ENCODE measurements at regions not wholly inside any gene's neighbourhood (a gene's known extent, or its start where the extent isn't known, plus 50 kb on each side); places are given as distances from the start of the nearest gene placed in this dataset.

DNA sequence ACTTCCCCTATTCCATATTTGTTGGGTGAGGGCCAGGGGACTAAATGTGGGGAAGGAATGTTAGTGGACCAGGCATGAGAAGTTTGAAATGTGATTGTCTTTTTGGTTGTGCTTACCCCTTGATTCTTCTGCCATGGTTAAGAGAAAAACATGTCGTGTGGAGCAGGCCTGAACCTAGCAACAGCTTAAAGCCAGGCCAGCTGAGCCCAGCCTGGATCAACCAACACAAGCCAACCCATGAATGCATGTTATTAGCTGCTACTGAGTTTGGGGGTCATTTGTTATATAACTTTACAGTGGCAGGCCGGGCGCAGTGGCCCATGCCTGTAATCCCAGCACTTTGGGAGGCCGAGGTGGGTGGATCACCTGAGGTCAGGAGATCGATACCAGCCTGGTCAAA is 52.4 kb upstream of the TRIO start:
- H2BK12ac ChIP-seq (ENCODE audit: low read length in 2 of 2): no peak overlapping the region
- no peak overlapping the region for H3K9ac ChIP-seq (ENCODE audit: low read length)
- H2BK15ac ChIP-seq (ENCODE audit: low read depth, poor library complexity, severe bottlenecking): no peak overlapping the region
- H2AK5ac ChIP-seq (ENCODE audit: low read length, severe bottlenecking): no peak overlapping the region
- H3K36me3 ChIP-seq (ENCODE audit: control insufficient read depth in 1 of 2, insufficient read depth in 2 of 2, low read depth in 1 of 2, low read length in 2 of 2): no peaks in the 10 kb centered on the region
- no peak overlapping the region for H4K8ac ChIP-seq (ENCODE audit: low read length)
- peaks cover 6% of the 10 kb centered on the region for H3K9me3 ChIP-seq (ENCODE audit: control insufficient read depth, low read length)
- H3K14ac ChIP-seq (ENCODE audit: low read length in 2 of 2): no peak overlapping the region
- 91% methylated on average over 5 of the region's 5 CpGs for WGBS
- H4K91ac ChIP-seq (ENCODE audit: low read length): no peak overlapping the region
- H2AFZ ChIP-seq (ENCODE audit: low read depth, low read length): no peak overlapping the region
- no peaks in the 10 kb centered on the region for H3K27me3 ChIP-seq (ENCODE audit: control insufficient read depth in 1 of 2, insufficient read depth in 1 of 2, low read length in 2 of 2)
- H3K4me3 ChIP-seq (ENCODE audit: insufficient read depth in 1 of 2, low read depth in 1 of 2, low read length in 2 of 2): no peak overlapping the region
- no peak overlapping the region for H3K4me2 ChIP-seq (ENCODE audit: low read length, poor library complexity, severe bottlenecking)
- no peak overlapping the region for H3K27ac ChIP-seq (ENCODE audit: low read length, poor library complexity, severe bottlenecking)
- H3K18ac ChIP-seq (ENCODE audit: low read depth in 1 of 2, low read length in 2 of 2): no peak overlapping the region
- no peak for DNase-seq
- H3K79me1 ChIP-seq (replicated peaks; ENCODE audit: low read length, poor library complexity, severe bottlenecking): no peaks in the 10 kb centered on the region
- no peak overlapping the region for H3K23ac ChIP-seq (ENCODE audit: low read length in 2 of 2)
- H2BK120ac ChIP-seq (ENCODE audit: low read depth, low read length): no peak overlapping the region
- H2BK5ac ChIP-seq (ENCODE audit: low read depth, low read length, poor library complexity, severe bottlenecking): no peak overlapping the region
- no peak overlapping the region for H3K4ac ChIP-seq (ENCODE audit: low read depth in 1 of 2, low read length in 2 of 2)
- no peaks in the 10 kb centered on the region for H3K4me1 ChIP-seq (ENCODE audit: control insufficient read depth, insufficient read depth, low read depth, low read length)

DNA sequence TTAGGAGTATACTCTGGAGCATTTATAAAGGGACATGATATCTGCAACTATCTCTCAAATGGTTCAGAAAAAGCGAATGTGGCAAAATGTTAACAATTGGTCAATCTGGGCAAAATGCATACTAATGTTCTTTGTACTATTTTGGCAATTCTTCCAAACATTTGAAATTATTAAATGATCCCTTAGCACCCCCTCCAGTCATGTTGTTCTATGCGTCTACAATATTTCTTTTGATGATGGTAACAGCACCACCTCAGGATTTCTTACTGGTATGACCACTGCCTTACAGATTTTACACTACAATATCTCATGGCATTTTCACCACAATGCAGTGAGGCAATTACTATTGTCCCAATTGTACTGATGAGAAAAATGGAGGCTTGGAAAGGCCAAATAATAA is 52.9 kb upstream of the TRIO start:
- 100% methylated on average over 2 of the region's 2 CpGs for WGBS
- no peak for DNase-seq

DNA sequence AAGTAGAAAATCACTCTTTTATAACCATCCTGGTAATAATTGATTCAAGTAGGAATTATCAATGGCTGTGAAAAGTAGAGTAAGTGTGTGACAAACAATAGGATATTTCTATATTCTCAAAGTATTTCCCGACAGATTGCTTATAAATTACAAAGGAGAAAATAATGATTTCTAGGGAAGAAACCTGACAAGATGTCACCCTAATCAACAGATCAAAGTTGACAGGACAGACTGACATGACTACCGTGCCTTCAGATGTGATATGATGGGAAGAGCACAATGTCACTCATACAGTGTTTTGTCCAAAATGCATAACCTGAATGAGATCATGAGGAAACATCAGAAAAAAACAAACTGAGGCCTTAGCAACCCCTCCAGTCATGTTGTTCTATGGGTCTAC is 53.9 kb upstream of the TRIO start:
- Histone ChIP-seq H3K27ac (ENCODE audit: low read length, poor library complexity, severe bottlenecking) (no peak overlapping the region), H3K9ac (ENCODE audit: low read length) (no peak overlapping the region), H4K8ac (ENCODE audit: low read length) (no peak overlapping the region), H2BK12ac (ENCODE audit: low read length in 2 of 2) (no peak overlapping the region), H2AK5ac (ENCODE audit: low read length, severe bottlenecking) (no peak overlapping the region), H3K36me3 (ENCODE audit: control insufficient read depth in 1 of 2, insufficient read depth in 2 of 2, low read depth in 1 of 2, low read length in 2 of 2) (no peaks in the 10 kb centered on the region), H3K4me2 (ENCODE audit: low read length, poor library complexity, severe bottlenecking) (no peak overlapping the region), H3K79me1 (replicated peaks; ENCODE audit: low read length, poor library complexity, severe bottlenecking) (no peaks in the 10 kb centered on the region), H3K4ac (ENCODE audit: low read depth in 1 of 2, low read length in 2 of 2) (no peak overlapping the region), H3K18ac (ENCODE audit: low read depth in 1 of 2, low read length in 2 of 2) (no peak overlapping the region), H2BK15ac (ENCODE audit: low read depth, poor library complexity, severe bottlenecking) (no peak overlapping the region), H3K14ac (ENCODE audit: low read length in 2 of 2) (no peak overlapping the region), H3K4me3 (ENCODE audit: insufficient read depth in 1 of 2, low read depth in 1 of 2, low read length in 2 of 2) (no peak overlapping the region), H2BK120ac (ENCODE audit: low read depth, low read length) (no peak overlapping the region), H3K4me1 (ENCODE audit: control insufficient read depth, insufficient read depth, low read depth, low read length) (no peaks in the 10 kb centered on the region), H3K9me3 (ENCODE audit: control insufficient read depth, low read length) (peaks cover 6% of the 10 kb centered on the region), H2AFZ (ENCODE audit: low read depth, low read length) (no peak overlapping the region), H2BK5ac (ENCODE audit: low read depth, low read length, poor library complexity, severe bottlenecking) (no peak overlapping the region), H3K23ac (ENCODE audit: low read length in 2 of 2) (no peak overlapping the region), H4K91ac (ENCODE audit: low read length) (no peak overlapping the region), H3K27me3 (ENCODE audit: control insufficient read depth in 1 of 2, insufficient read depth in 1 of 2, low read length in 2 of 2) (no peaks in the 10 kb centered on the region)
- DNase-seq: no peak
- 100% methylated on average over 1 of the region's 2 CpGs for WGBS

More for the DNA sequence above, 52.9 kb upstream of the TRIO start:
- no peak overlapping the region for H3K4me2 ChIP-seq (ENCODE audit: low read length, poor library complexity, severe bottlenecking)
- no peak overlapping the region for H2BK15ac ChIP-seq (ENCODE audit: low read depth, poor library complexity, severe bottlenecking)
- no peaks in the 10 kb centered on the region for H3K36me3 ChIP-seq (ENCODE audit: control insufficient read depth in 1 of 2, insufficient read depth in 2 of 2, low read depth in 1 of 2, low read length in 2 of 2)
- no peaks in the 10 kb centered on the region for H3K27me3 ChIP-seq (ENCODE audit: control insufficient read depth in 1 of 2, insufficient read depth in 1 of 2, low read length in 2 of 2)
- H4K91ac ChIP-seq (ENCODE audit: low read length): no peak overlapping the region
- no peak overlapping the region for H2AK5ac ChIP-seq (ENCODE audit: low read length, severe bottlenecking)
- H3K4me1 ChIP-seq (ENCODE audit: control insufficient read depth, insufficient read depth, low read depth, low read length): no peaks in the 10 kb centered on the region
- H3K9me3 ChIP-seq (ENCODE audit: control insufficient read depth, low read length): peaks cover 6% of the 10 kb centered on the region
- H3K4me3 ChIP-seq (ENCODE audit: insufficient read depth in 1 of 2, low read depth in 1 of 2, low read length in 2 of 2): no peak overlapping the region
- no peak overlapping the region for H3K27ac ChIP-seq (ENCODE audit: low read length, poor library complexity, severe bottlenecking)
- no peak overlapping the region for H3K18ac ChIP-seq (ENCODE audit: low read depth in 1 of 2, low read length in 2 of 2)
- H2BK5ac ChIP-seq (ENCODE audit: low read depth, low read length, poor library complexity, severe bottlenecking): no peak overlapping the region
- H3K4ac ChIP-seq (ENCODE audit: low read depth in 1 of 2, low read length in 2 of 2): no peak overlapping the region
- no peak overlapping the region for H2BK12ac ChIP-seq (ENCODE audit: low read length in 2 of 2)
- no peak overlapping the region for H3K9ac ChIP-seq (ENCODE audit: low read length)
- no peak overlapping the region for H4K8ac ChIP-seq (ENCODE audit: low read length)
- no peak overlapping the region for H3K23ac ChIP-seq (ENCODE audit: low read length in 2 of 2)
- no peak overlapping the region for H3K14ac ChIP-seq (ENCODE audit: low read length in 2 of 2)
- H3K79me1 ChIP-seq (replicated peaks; ENCODE audit: low read length, poor library complexity, severe bottlenecking): no peaks in the 10 kb centered on the region
- H2AFZ ChIP-seq (ENCODE audit: low read depth, low read length): no peak overlapping the region
- H2BK120ac ChIP-seq (ENCODE audit: low read depth, low read length): no peak overlapping the region

GRCh38 chr5:14086261-14086660 is 56.9 kb upstream of the TRIO start:
- Histone ChIP-seq H3K79me1 (replicated peaks; ENCODE audit: low read length, poor library complexity, severe bottlenecking) (no peaks in the 10 kb centered on the region), H3K23ac (ENCODE audit: low read length in 2 of 2) (no peak overlapping the region), H2BK15ac (ENCODE audit: low read depth, poor library complexity, severe bottlenecking) (no peak overlapping the region), H4K91ac (ENCODE audit: low read length) (no peak overlapping the region), H2BK5ac (ENCODE audit: low read depth, low read length, poor library complexity, severe bottlenecking) (no peak overlapping the region), H3K4ac (ENCODE audit: low read depth in 1 of 2, low read length in 2 of 2) (no peak overlapping the region), H2BK120ac (ENCODE audit: low read depth, low read length) (no peak overlapping the region), H3K18ac (ENCODE audit: low read depth in 1 of 2, low read length in 2 of 2) (no peak overlapping the region), H3K9me3 (ENCODE audit: control insufficient read depth, low read length) (peaks cover 6% of the 10 kb centered on the region), H3K4me3 (ENCODE audit: insufficient read depth in 1 of 2, low read depth in 1 of 2, low read length in 2 of 2) (no peak overlapping the region), H3K27me3 (ENCODE audit: control insufficient read depth in 1 of 2, insufficient read depth in 1 of 2, low read length in 2 of 2) (no peaks in the 10 kb centered on the region), H3K27ac (ENCODE audit: low read length, poor library complexity, severe bottlenecking) (no peak overlapping the region), H3K4me2 (ENCODE audit: low read length, poor library complexity, severe bottlenecking) (no peak overlapping the region), H2AFZ (ENCODE audit: low read depth, low read length) (no peak overlapping the region), H2AK5ac (ENCODE audit: low read length, severe bottlenecking) (no peak overlapping the region), H3K36me3 (ENCODE audit: control insufficient read depth in 1 of 2, insufficient read depth in 2 of 2, low read depth in 1 of 2, low read length in 2 of 2) (no peaks in the 10 kb centered on the region), H4K8ac (ENCODE audit: low read length) (no peak overlapping the region), H3K9ac (ENCODE audit: low read length) (no peak overlapping the region), H3K14ac (ENCODE audit: low read length in 2 of 2) (no peak overlapping the region), H3K4me1 (ENCODE audit: control insufficient read depth, insufficient read depth, low read depth, low read length) (peaks cover 1% of the 10 kb centered on the region), H2BK12ac (ENCODE audit: low read length in 2 of 2) (no peak overlapping the region)
- DNase-seq: no peak
- WGBS: 92% methylated on average over 2 of the region's 2 CpGs

All from mesenchymal stem cell (in vitro differentiated cells and primary cell).